Hepatocyte (in vitro differentiated cells): ENCODE measurements at regions not wholly inside any gene's neighbourhood (a gene's known extent, or its start where the extent isn't known, plus 50 kb on each side); places are given as distances from the start of the nearest gene placed in this dataset.

Source experiments
- DNase-seq: peaks from one replicate; pipeline ENCODE4 v3.0.0-alpha.2; 2016; ENCODE audit warnings: low spot score
- H2AFZ ChIP-seq: fragments of 200-600 bp; sonication (generic); 2 replicates; pipeline ENCODE4 v1.6.0; 2016; ENCODE audit warnings: antibody characterized with exemption, mild to moderate bottlenecking
- H3K27ac ChIP-seq: fragments of 200-600 bp; sonication (generic); 2 replicates; pipeline ENCODE4 v1.5.1; 2016; ENCODE audit warnings: mild to moderate bottlenecking
- H3K27me3 ChIP-seq: fragments of 200-600 bp; sonication (generic); 2 replicates; pipeline ENCODE4 v1.6.1; 2016
- H3K36me3 ChIP-seq: fragments of 200-600 bp; sonication (generic); replicated peaks from 2 replicates; pipeline ENCODE4 v1.5.1; 2016; ENCODE audit warnings: low read depth; ENCODE audit not compliant: insufficient read depth
- H3K4me1 ChIP-seq: fragments of 200-600 bp; sonication (generic); 2 replicates; pipeline ENCODE4 v1.5.1; 2016; ENCODE audit warnings: mild to moderate bottlenecking, moderate library complexity; ENCODE audit not compliant: insufficient read depth
- H3K4me2 ChIP-seq: fragments of 200-600 bp; sonication (generic); 2 replicates; pipeline ENCODE4 v1.6.0; 2016
- H3K4me3 ChIP-seq: fragments of 200-600 bp; sonication (generic); 2 replicates; pipeline ENCODE4 v1.5.1; 2016; ENCODE audit warnings: mild to moderate bottlenecking
- H3K79me2 ChIP-seq: fragments of 200-600 bp; sonication (generic); 2 replicates; pipeline ENCODE4 v1.6.0; 2017; ENCODE audit warnings: mild to moderate bottlenecking
- H3K9me2 ChIP-seq: fragments of 200-600 bp; sonication (generic); replicated peaks from 2 replicates; pipeline ENCODE4 v1.6.0; 2017; ENCODE audit warnings: mild to moderate bottlenecking; ENCODE audit not compliant: insufficient read depth
- H3K9me3 ChIP-seq: fragments of 200-600 bp; sonication (generic); 2 replicates; pipeline ENCODE4 v1.5.1; 2016; ENCODE audit warnings: low read depth, mild to moderate bottlenecking
- H4K20me1 ChIP-seq: fragments of 200-600 bp; sonication (generic); 2 replicates; pipeline ENCODE4 v1.6.0; 2016; ENCODE audit warnings: mild to moderate bottlenecking; ENCODE audit not compliant: insufficient read depth, poor library complexity, severe bottlenecking
- EZH2 ChIP-seq: fragments of 200-600 bp; sonication (generic); IDR thresholded peaks from 2 replicates; pipeline ENCODE4 v1.6.1; 2016; ENCODE audit warnings: antibody characterized with exemption, mild to moderate bottlenecking, borderline replicate concordance
- EZH2phosphoT487 ChIP-seq: fragments of 200-600 bp; sonication (generic); IDR thresholded peaks from one replicate; pipeline ENCODE4 v1.6.1; 2018; ENCODE audit warnings: antibody characterized with exemption, mild to moderate bottlenecking, low read depth, moderate library complexity; ENCODE audit not compliant: unreplicated experiment, severe bottlenecking
- WGBS: methylation state at CpG from one replicate; pipeline ENCODE4 v1.1.6; 2016; ENCODE audit warnings: low lambda C conversion rate; ENCODE audit errors: missing lambda C conversion rate; 5-methylcytosine and 5-hydroxymethylcytosine counted together
- TF ChIP-seq, protein P1 (sequence below): fragments of 200-600 bp; sonication (generic); IDR thresholded peaks from 2 replicates; pipeline ENCODE4 v1.5.1; 2016; ENCODE audit warnings: antibody characterized with exemption, mild to moderate bottlenecking; ENCODE audit not compliant: poor library complexity

DNA sequence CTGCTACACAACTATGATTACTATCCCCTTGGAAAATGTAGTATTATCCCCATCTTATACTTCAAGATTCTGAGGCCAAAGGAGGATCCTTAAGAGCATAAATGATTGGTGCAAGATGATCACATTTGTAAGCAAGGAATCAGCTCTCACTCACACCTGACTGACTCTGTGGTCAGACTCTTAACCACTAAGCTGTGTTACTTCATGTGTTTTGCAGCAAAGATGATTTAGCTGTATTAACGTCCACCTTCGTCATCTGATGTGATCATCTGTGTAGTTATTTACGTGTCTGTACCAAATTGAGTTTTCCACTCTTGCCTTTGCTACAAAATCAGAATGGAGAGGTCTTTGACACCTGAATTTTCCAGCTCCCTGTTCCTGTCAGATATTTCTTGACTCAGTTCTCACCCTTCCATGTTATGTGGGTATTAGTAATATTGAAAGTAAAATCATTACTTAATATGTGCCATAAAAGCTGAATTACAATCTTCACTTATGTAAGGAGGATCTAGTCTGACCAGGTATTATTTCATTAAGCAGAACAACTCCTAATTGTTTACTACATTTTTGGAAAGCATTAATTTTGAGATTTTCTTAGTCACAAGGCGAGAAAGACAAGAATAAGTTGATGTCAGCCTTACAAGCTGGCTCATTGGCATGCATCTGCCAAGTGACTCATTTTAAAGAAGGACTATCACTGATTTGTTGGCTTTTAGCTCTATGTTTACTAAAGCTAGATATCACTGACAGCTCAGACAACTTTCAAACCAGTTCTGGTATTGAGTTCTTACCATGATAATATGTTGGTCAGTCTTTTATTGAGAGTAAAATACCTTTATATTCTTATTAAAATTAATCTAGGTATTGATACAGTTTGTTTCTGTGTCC lies 1279.8 kb upstream of the PCDH9 start:
- Histone ChIP-seq H2AFZ (no peak overlapping the region), H3K27me3 (no peaks in the 10 kb centered on the region), H3K9me3 (no peaks in the 10 kb centered on the region), H3K79me2 (no peaks in the 10 kb centered on the region), H3K4me2 (no peak overlapping the region), H3K36me3 (no peaks in the 10 kb centered on the region), H4K20me1 (no peaks in the 10 kb centered on the region), H3K4me1 (no peaks in the 10 kb centered on the region), H3K9me2 (no peaks in the 10 kb centered on the region), H3K27ac (no peak overlapping the region), H3K4me3 (no peak overlapping the region)
- DNase-seq: no peak
- 84% methylated on average over 4 of the region's 4 CpGs for WGBS
- TF ChIP-seq EZH2 (no peak), EZH2phosphoT487 (no peak)
- TF ChIP-seq, protein P1, sequence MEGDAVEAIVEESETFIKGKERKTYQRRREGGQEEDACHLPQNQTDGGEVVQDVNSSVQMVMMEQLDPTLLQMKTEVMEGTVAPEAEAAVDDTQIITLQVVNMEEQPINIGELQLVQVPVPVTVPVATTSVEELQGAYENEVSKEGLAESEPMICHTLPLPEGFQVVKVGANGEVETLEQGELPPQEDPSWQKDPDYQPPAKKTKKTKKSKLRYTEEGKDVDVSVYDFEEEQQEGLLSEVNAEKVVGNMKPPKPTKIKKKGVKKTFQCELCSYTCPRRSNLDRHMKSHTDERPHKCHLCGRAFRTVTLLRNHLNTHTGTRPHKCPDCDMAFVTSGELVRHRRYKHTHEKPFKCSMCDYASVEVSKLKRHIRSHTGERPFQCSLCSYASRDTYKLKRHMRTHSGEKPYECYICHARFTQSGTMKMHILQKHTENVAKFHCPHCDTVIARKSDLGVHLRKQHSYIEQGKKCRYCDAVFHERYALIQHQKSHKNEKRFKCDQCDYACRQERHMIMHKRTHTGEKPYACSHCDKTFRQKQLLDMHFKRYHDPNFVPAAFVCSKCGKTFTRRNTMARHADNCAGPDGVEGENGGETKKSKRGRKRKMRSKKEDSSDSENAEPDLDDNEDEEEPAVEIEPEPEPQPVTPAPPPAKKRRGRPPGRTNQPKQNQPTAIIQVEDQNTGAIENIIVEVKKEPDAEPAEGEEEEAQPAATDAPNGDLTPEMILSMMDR: no peak

DNA sequence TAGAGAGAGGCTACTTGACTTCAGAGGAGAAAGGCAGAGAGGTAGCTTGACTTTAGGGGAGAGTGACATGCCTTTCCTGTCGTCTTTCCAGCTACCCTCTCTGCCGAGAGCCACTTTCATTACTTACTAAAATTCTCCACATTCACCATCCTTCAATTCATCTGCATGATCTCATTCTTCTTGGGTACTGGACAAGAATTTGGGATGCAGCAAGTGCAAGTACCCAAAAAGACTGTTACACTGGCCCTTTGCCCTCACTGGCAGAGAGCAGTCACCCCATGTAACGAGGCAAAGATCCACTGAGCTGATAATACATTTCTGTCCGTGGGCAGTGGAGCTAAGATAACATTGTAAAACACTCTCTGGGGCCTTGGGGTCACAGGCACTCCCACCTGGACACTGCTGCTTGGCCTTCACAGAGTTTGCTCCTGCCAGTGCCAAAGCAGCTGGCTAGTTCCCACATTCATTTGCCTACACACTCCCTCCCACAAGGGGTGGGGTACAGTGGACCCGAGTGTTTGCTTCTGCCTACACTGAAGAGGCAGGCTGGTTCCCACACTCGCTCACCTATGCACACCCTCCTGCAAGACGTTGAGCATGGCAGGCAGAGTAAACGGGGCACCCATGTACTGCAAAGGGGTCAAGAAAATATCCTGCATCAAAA lies 1276.9 kb upstream of the PCDH9 start:
- no peaks in the 10 kb centered on the region for H3K27me3 ChIP-seq
- H3K4me1 ChIP-seq: no peaks in the 10 kb centered on the region
- no peak overlapping the region for H3K4me2 ChIP-seq
- no peaks in the 10 kb centered on the region for H3K36me3 ChIP-seq
- TF ChIP-seq EZH2: no peak
- TF ChIP-seq EZH2phosphoT487: no peak
- TF ChIP-seq, protein P1: no peak
- H3K9me3 ChIP-seq: no peaks in the 10 kb centered on the region
- no peak overlapping the region for H3K4me3 ChIP-seq
- H4K20me1 ChIP-seq: no peaks in the 10 kb centered on the region
- DNase-seq: no peak
- no peaks in the 10 kb centered on the region for H3K9me2 ChIP-seq
- no peaks in the 10 kb centered on the region for H3K79me2 ChIP-seq
- 66% methylated on average over 8 of the region's 8 CpGs for WGBS
- H3K27ac ChIP-seq: no peak overlapping the region
- H2AFZ ChIP-seq: no peak overlapping the region

DNA sequence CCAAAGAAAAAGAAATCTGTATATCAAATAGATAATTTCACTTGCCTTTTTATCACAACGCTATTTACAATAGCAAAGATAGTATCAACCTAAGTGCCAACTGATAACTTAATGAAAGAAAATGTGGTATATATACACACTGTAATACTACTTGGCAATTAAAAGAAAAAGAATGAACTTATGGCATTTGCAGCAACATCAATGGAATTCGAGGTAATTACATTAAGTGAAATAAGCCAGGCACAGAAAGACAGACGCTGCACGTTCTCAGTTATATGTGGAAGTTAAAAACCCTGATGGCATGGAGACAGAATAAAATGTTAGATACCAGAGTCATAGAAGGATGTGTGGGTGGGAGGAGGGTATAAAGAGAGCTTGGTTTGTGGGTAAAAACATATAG lies 1260.5 kb upstream of the PCDH9 start:
- Histone ChIP-seq H3K36me3 (no peaks in the 10 kb centered on the region), H2AFZ (no peak overlapping the region), H3K4me2 (no peak overlapping the region), H4K20me1 (no peaks in the 10 kb centered on the region), H3K79me2 (no peaks in the 10 kb centered on the region), H3K4me1 (no peaks in the 10 kb centered on the region), H3K4me3 (no peak overlapping the region), H3K9me3 (no peaks in the 10 kb centered on the region), H3K27ac (no peak overlapping the region), H3K9me2 (no peaks in the 10 kb centered on the region), H3K27me3 (no peaks in the 10 kb centered on the region)
- DNase-seq: no peak
- 60% methylated on average over 4 of the region's 4 CpGs for WGBS
- TF ChIP-seq EZH2phosphoT487 (no peak), EZH2 (no peak)
- TF ChIP-seq, protein P1: no peak
